GM19395 (cell line): ENCODE measurements at regions not wholly inside any gene's neighbourhood (a gene's known extent, or its start where the extent isn't known, plus 50 kb on each side); places are given as distances from the start of the nearest gene placed in this dataset.

Source experiments
- ATAC-seq: cut with Tn5 transposase; IDR thresholded peaks from one replicate; pipeline ENCODE4 v1.9.1; 2021; ENCODE audit warnings: mild to moderate bottlenecking, moderate library complexity; ENCODE audit not compliant: unreplicated experiment

GRCh38 chr11:80074837-80075236, 634.0 kb upstream of the TENM4 start:
- ATAC-seq, result no peak

GRCh38 chr11:80066291-80066690, 625.5 kb upstream of the TENM4 start:
- no peak for ATAC-seq

GRCh38 chr11:80065086-80065485, 624.3 kb upstream of the TENM4 start:
- ATAC-seq, result no peak

- ATAC-seq, result no peak
Measured at GRCh38 chr11:80061056-80061455, 620.2 kb upstream of the TENM4 start.

GRCh38 chr11:80054582-80055165, 613.8 kb upstream of the TENM4 start:
- ATAC-seq, result no peak

GRCh38 chr11:80048513-80048912, 607.7 kb upstream of the TENM4 start:
- ATAC-seq, result no peak

- no peak for ATAC-seq
Measured at GRCh38 chr11:80041136-80042000, 600.5 kb upstream of the TENM4 start.

- no peak for ATAC-seq
Measured at GRCh38 chr11:80034801-80035200, 594.0 kb upstream of the TENM4 start.

- no peak for ATAC-seq
Measured at GRCh38 chr11:80031014-80031600, 590.3 kb upstream of the TENM4 start.

- no peak for ATAC-seq
Measured at GRCh38 chr11:80028998-80029397, 588.2 kb upstream of the TENM4 start.

- ATAC-seq, result peak; percentile 54
Measured at GRCh38 chr11:80024119-80024518, 583.3 kb upstream of the TENM4 start.

- ATAC-seq, result no peak
Measured at GRCh38 chr11:80023386-80023785, 582.6 kb upstream of the TENM4 start.

- ATAC-seq, result no peak
Measured at GRCh38 chr11:80010536-80010935, 569.7 kb upstream of the TENM4 start.

GRCh38 chr11:80009081-80009480, 568.3 kb upstream of the TENM4 start:
- no peak for ATAC-seq

- no peak for ATAC-seq
Measured at GRCh38 chr11:80007616-80008015, 566.8 kb upstream of the TENM4 start.

- ATAC-seq, result no peak
Measured at GRCh38 chr11:79990141-79990540, 549.3 kb upstream of the TENM4 start.

- no peak for ATAC-seq
Measured at GRCh38 chr11:79982185-79982584, 541.4 kb upstream of the TENM4 start.

GRCh38 chr11:79980916-79981315, 540.1 kb upstream of the TENM4 start:
- ATAC-seq, result no peak

GRCh38 chr11:79973721-79974617, 533.1 kb upstream of the TENM4 start:
- ATAC-seq, result no peak

- ATAC-seq, result no peak
Measured at GRCh38 chr11:79971255-79971654, 530.4 kb upstream of the TENM4 start.

- ATAC-seq, result no peak
Measured at GRCh38 chr11:79966592-79966991, 525.8 kb upstream of the TENM4 start.
